ENCODE measurements at regions not wholly inside any gene's neighbourhood (a gene's known extent, or its start where the extent isn't known, plus 50 kb on each side); places are given as distances from the start of the nearest gene placed in this dataset.

DNA sequence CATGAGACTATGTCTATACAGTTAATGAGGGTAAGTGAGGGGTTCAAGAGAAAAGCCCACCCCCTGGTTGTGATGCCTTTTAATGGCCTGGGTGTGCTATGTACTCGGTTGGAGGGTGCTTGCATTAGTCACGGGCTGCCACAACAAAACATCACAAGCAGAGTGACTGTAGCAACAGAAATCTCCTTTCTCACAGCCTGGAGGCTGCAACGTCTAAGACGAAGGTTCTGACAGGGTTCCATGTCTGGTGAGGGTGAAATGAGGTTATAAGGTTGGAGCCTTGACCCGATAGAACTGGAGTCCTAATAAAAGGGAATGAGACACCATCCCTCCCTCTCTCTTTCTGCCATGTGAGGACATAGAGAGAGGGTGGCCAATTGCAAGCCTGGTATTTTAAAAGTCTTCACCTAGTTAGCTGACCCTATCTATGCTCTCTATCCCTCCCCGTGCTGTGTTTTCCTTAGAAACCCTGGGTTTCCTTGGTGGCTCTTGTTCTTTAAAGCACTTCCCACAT lies 126.0 kb upstream of the GDF10 start:
- Histone ChIP-seq H3K4me1 (replicated peaks) (no peaks in the 10 kb centered on the region), H3K4me3 (no peak overlapping the region), H3K27ac (no peak overlapping the region), H3K9me3 (no peaks in the 10 kb centered on the region), H3K27me3 (replicated peaks; ENCODE audit: insufficient read depth) (no peaks in the 10 kb centered on the region), H3K36me3 (no peaks in the 10 kb centered on the region)
- TF ChIP-seq POLR2A (IDR thresholded peaks at IDR 0.05) (no peak), POLR2AphosphoS5 (IDR thresholded peaks at IDR 0.05) (no peak)
- TF ChIP-seq, protein P1, sequence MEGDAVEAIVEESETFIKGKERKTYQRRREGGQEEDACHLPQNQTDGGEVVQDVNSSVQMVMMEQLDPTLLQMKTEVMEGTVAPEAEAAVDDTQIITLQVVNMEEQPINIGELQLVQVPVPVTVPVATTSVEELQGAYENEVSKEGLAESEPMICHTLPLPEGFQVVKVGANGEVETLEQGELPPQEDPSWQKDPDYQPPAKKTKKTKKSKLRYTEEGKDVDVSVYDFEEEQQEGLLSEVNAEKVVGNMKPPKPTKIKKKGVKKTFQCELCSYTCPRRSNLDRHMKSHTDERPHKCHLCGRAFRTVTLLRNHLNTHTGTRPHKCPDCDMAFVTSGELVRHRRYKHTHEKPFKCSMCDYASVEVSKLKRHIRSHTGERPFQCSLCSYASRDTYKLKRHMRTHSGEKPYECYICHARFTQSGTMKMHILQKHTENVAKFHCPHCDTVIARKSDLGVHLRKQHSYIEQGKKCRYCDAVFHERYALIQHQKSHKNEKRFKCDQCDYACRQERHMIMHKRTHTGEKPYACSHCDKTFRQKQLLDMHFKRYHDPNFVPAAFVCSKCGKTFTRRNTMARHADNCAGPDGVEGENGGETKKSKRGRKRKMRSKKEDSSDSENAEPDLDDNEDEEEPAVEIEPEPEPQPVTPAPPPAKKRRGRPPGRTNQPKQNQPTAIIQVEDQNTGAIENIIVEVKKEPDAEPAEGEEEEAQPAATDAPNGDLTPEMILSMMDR (IDR thresholded peaks at IDR 0.05) = no peak
- intact Hi-C loops (cut with DNase I) = no loop called here
- DNase-seq (ENCODE audit: low spot score) = no peak
- 63% methylated on average over 6 of the region's 6 CpGs for WGBS

DNA sequence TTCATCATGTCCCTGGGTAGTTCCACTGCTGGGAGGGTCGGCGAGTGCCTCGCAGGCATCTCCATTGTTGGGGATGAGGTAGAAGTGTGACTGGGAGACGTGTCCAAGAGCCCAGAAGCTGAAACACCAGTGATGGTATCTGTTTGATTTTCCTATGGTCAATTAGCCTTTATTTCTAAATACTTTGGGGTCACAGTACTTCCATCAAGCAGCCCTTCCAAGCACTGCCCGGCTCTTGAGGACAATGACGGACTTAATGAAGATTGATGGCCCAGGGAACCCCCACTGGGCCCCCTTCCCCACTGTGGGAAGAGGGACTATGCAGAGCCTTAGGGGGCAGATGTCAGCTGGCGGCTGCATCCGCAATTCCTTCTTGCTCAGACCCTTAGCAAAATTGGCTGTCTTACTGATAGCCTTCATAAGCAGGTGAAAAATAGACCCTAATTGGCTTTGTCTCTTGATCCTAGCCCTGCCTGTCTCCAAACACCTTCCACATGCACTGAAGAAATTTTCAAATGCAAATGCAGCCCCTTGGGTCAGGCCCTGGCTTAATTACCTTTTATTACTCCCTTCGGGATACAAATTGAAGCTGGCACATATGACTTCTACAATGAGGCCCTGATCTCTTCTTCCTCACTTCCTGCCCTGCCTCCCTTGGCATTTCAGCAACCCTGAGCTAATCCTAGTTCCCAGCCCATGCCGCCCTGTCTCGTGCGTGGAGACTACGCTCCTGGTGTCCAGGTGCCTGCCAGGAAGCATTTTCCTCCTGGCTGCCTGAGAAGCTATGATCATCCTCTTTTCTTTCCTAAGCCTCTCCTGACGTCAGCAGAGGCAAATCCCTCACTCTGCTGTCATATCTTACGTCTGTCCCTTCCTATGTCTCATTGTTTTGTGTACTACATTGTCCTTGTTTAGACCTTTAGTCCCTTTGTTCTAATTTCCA lies 124.5 kb upstream of the GDF10 start:
- 74% methylated on average over 15 of the region's 15 CpGs for WGBS
- intact Hi-C loops (cut with DNase I) = no loop called here
- Histone ChIP-seq H3K4me1 (replicated peaks) (no peaks in the 10 kb centered on the region), H3K4me3 (no peak overlapping the region), H3K27ac (no peak overlapping the region), H3K9me3 (no peaks in the 10 kb centered on the region), H3K27me3 (replicated peaks; ENCODE audit: insufficient read depth) (no peaks in the 10 kb centered on the region), H3K36me3 (no peaks in the 10 kb centered on the region)
- TF ChIP-seq, protein P1 (IDR thresholded peaks at IDR 0.05) = no peak
- no peak for TF ChIP-seq POLR2AphosphoS5 (IDR thresholded peaks at IDR 0.05)
- no peak for TF ChIP-seq POLR2A (IDR thresholded peaks at IDR 0.05)
- DNase-seq (ENCODE audit: low spot score) = no peak

DNA sequence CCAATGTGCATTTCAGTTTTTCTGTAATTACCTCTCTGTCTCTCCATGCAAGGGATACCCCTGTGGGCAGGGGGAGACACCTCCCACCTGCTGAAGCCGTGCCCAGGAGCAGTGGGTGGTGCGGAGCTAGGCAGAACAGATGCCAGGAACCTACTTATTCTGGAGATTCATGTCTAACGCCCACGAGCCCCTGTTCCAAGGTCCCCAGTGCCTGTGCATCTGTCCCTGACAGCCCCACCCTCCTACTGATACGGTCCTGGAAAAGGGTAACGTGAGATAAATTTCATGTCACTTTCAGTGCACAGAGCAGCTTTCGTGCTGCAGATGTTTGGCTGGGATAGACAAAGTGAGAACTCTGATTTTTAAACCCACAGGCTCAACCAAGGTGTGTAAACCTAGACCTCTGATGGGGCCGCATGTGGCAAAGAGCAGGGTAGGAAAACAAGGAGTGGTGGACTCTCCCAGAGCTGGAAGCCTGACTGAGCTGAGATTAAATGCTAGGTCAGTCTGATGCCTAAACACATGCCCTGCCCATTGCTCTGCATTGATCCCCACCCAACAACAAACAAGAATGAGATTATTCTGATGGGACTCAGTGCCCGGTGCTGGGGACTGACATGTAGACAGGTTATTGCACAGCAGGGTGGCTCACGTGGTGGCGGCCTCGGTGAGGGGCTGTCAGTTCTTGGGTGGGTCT lies 123.6 kb upstream of the GDF10 start:
- no peak for TF ChIP-seq POLR2A (IDR thresholded peaks at IDR 0.05)
- Histone ChIP-seq H3K4me1 (replicated peaks) (no peaks in the 10 kb centered on the region), H3K36me3 (no peaks in the 10 kb centered on the region), H3K27ac (no peak overlapping the region), H3K9me3 (no peaks in the 10 kb centered on the region), H3K4me3 (no peak overlapping the region), H3K27me3 (replicated peaks; ENCODE audit: insufficient read depth) (no peaks in the 10 kb centered on the region)
- intact Hi-C loops (cut with DNase I) = no loop called here
- DNase-seq (ENCODE audit: low spot score) = no peak
- 69% methylated on average over 12 of the region's 12 CpGs for WGBS

DNA sequence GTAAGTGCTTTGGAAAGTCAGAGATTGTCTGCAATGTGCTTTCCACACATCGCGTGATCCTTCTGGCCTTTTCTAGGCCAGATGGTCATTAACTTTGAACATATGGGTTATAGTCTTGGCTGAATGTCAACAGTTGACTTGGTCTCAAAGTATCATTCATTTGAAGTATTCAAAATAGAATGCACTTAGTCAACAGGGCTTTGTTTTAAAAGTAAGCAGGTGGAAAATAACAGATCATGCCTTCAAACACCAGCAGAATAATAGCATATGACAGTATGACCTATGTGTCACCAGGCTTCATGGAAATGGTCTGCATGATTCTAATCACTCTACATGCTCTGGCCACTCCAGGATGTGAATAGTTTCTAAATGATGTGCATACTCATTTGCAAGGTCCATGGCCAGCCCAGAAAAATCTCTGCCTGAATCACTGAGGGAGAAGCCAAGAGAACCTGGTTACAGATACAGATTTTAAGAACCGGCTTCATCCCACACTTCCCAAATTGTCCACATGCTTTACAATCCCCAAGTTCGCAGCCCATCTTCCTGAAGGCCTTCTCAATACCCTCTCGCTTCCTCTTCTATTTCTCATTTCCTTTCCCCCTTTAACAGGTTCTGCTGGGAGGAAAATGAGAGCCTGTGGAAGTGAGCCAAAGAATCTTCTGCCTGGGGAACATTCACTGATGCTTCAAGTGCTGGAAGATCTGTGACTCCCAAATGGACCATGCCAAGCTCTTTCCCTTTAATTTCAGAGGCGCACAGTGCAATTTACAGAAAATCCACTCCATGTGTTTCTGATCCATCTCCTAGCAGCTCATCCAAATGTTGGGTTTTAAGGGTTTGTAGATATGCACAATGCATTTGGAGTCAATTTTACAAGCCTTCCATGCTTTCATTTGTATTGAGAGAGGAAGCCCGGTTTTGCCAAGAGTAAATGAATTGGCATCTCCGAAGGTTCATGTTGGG lies 122.8 kb upstream of the GDF10 start:
- 76% methylated on average over 8 of the region's 8 CpGs for WGBS

More for the DNA sequence above, 122.8 kb upstream of the GDF10 start:
- Histone ChIP-seq H3K27ac (no peak overlapping the region), H3K4me1 (replicated peaks) (no peaks in the 10 kb centered on the region), H3K4me3 (no peak overlapping the region), H3K27me3 (replicated peaks; ENCODE audit: insufficient read depth) (no peaks in the 10 kb centered on the region), H3K36me3 (no peaks in the 10 kb centered on the region), H3K9me3 (no peaks in the 10 kb centered on the region)
- intact Hi-C loops (cut with DNase I) = no loop called here
- TF ChIP-seq POLR2AphosphoS5 (IDR thresholded peaks at IDR 0.05) = no peak
- TF ChIP-seq, protein P1 (IDR thresholded peaks at IDR 0.05) = no peak
- DNase-seq (ENCODE audit: low spot score) = no peak

Measured in prostate gland (tissue), 2 donors.